ENCODE measurements at regions not wholly inside any gene's neighbourhood (a gene's known extent, or its start where the extent isn't known, plus 50 kb on each side); places are given as distances from the start of the nearest gene placed in this dataset.

GRCh38 chr22:40118979-40119378, 58.7 kb upstream of the TNRC6B start:
- Histone ChIP-seq H3K27me3 (no peaks in the 10 kb centered on the region), H3K9me3 (no peaks in the 10 kb centered on the region), H3K4me3 (no peak overlapping the region), H3K4me1 (no peaks in the 10 kb centered on the region), H3K27ac (no peak overlapping the region), H3K36me3 (no peaks in the 10 kb centered on the region)
- DNase-seq = no peak
- intact Hi-C loops (cut with DNase I; ENCODE audit: low total_unique reads) = no loop called here
- no peak for TF ChIP-seq CTCF (IDR thresholded peaks at IDR 0.05)
- TF ChIP-seq POLR2A (IDR thresholded peaks at IDR 0.05) = no peak

GRCh38 chr22:40120848-40121247, 56.9 kb upstream of the TNRC6B start:
- H3K36me3 ChIP-seq = no peaks in the 10 kb centered on the region
- intact Hi-C loops (cut with DNase I; ENCODE audit: low total_unique reads) = no loop called here
- H3K27ac ChIP-seq = no peak overlapping the region
- TF ChIP-seq POLR2A (IDR thresholded peaks at IDR 0.05) (no peak), CTCF (IDR thresholded peaks at IDR 0.05) (no peak)
- DNase-seq = no peak
- H3K4me3 ChIP-seq = no peak overlapping the region
- H3K27me3 ChIP-seq = no peaks in the 10 kb centered on the region
- no peaks in the 10 kb centered on the region for H3K9me3 ChIP-seq
- H3K4me1 ChIP-seq = no peaks in the 10 kb centered on the region

GRCh38 chr22:40121461-40121860, 56.3 kb upstream of the TNRC6B start:
- no peaks in the 10 kb centered on the region for H3K4me1 ChIP-seq
- H3K4me3 ChIP-seq = no peak overlapping the region
- no peaks in the 10 kb centered on the region for H3K9me3 ChIP-seq
- H3K36me3 ChIP-seq = no peaks in the 10 kb centered on the region
- H3K27ac ChIP-seq = no peak overlapping the region
- no peaks in the 10 kb centered on the region for H3K27me3 ChIP-seq
- no peak for TF ChIP-seq CTCF (IDR thresholded peaks at IDR 0.05)
- no peak for TF ChIP-seq POLR2A (IDR thresholded peaks at IDR 0.05)
- DNase-seq = no peak
- intact Hi-C loops (cut with DNase I; ENCODE audit: low total_unique reads) = no loop called here

- TF ChIP-seq POLR2A (IDR thresholded peaks at IDR 0.05) (no peak), CTCF (IDR thresholded peaks at IDR 0.05) (no peak)
- no peak overlapping the region for H3K4me3 ChIP-seq
- no peak overlapping the region for H3K27ac ChIP-seq
- no peaks in the 10 kb centered on the region for H3K4me1 ChIP-seq
- DNase-seq = no peak
- H3K36me3 ChIP-seq = no peaks in the 10 kb centered on the region
- intact Hi-C loops (cut with DNase I; ENCODE audit: low total_unique reads) = no loop called here
- no peaks in the 10 kb centered on the region for H3K27me3 ChIP-seq
- H3K9me3 ChIP-seq = no peaks in the 10 kb centered on the region
These were observed 54.9 kb upstream of the TNRC6B start for GRCh38 chr22:40122792-40123191.

GRCh38 chr22:40123387-40123786, 54.3 kb upstream of the TNRC6B start:
- DNase-seq = no peak
- no peaks in the 10 kb centered on the region for H3K36me3 ChIP-seq
- intact Hi-C loops (cut with DNase I; ENCODE audit: low total_unique reads) = no loop called here

More at GRCh38 chr22:40123387-40123786, 54.3 kb upstream of the TNRC6B start:
- Histone ChIP-seq H3K27ac (no peak overlapping the region), H3K27me3 (no peaks in the 10 kb centered on the region), H3K9me3 (no peaks in the 10 kb centered on the region), H3K4me1 (no peaks in the 10 kb centered on the region), H3K4me3 (no peak overlapping the region)
- TF ChIP-seq CTCF (IDR thresholded peaks at IDR 0.05) = no peak
- TF ChIP-seq POLR2A (IDR thresholded peaks at IDR 0.05) = no peak

Measured in uterus (tissue), 3 donors.